Stimulated activated naive CD8-positive, alpha-beta T cell treated with anti-CD3 and anti-CD28 coated beads, Interleukin-15, amount 100 ng/mL, for 72 hours (primary cell): ENCODE measurements at regions not wholly inside any gene's neighbourhood (a gene's known extent, or its start where the extent isn't known, plus 50 kb on each side); places are given as distances from the start of the nearest gene placed in this dataset.
"Not testable (repeated sequence)": the region's sequence is repeated elsewhere in the genome, so short reads cannot be mapped to it uniquely, and the experiment has no call there.

Experiments
- ATAC-seq: fragments of 150-1000 bp; cut with Tn5 transposase; 2 replicates; pipeline ENCODE4 v1.10.0; 2021; ENCODE audit warnings: mild to moderate bottlenecking, moderate library complexity
- DNase-seq, 2 donors: peaks; one replicate each; pipeline ENCODE4 v3.0.0; 2021 to 2022
- H3K27ac Mint-ChIP-seq, 2 donors: one replicate each; pipeline ENCODE4 v1.8.0; 2022; ENCODE audit warnings: mild to moderate bottlenecking in 2 of 2, mixed read lengths in 2 of 2, moderate library complexity in 2 of 2
- H3K27me3 Mint-ChIP-seq: one replicate; pipeline ENCODE4 v1.8.0; 2022; ENCODE audit warnings: mixed read lengths
- H3K4me1 Mint-ChIP-seq: one replicate; pipeline ENCODE4 v1.8.0; 2022; ENCODE audit warnings: mild to moderate bottlenecking, mixed read lengths
- H3K4me3 Mint-ChIP-seq, 2 donors: one replicate each; pipeline ENCODE4 v1.8.0; 2022; ENCODE audit warnings: mild to moderate bottlenecking in 2 of 2, mixed read lengths in 2 of 2, moderate library complexity in 1 of 2
- H3K9me3 Mint-ChIP-seq, 2 donors: one replicate each; pipeline ENCODE4 v1.8.0; 2022; ENCODE audit warnings: mixed read lengths in 2 of 2

DNA sequence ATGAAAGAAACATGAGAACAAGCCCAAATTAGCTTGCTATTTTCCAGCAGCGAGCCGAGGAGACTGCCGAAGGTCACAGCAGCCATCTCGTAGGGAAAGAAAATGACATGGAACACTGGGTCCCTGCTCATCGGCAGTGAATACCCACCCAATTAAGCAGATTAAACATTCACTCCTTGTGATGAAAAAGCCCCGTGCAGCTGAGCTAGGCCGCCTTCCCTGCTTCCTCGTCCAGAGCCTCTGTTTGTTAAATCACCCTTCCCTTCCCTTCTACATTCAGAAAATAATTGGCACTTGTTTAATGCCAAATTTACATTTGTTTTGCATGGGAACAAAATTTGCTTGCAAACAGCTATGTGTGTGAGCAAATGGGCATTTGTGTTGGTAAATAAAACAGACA, 342.5 kb downstream of the RMST start:
- Mint-ChIP-seq H3K27ac (no peak overlapping the region), H3K4me1 (no peaks in the 10 kb centered on the region), H3K9me3 (peaks cover 0 to 7% of the 10 kb centered on the region in 2 donors), H3K27me3 (no peaks in the 10 kb centered on the region), H3K4me3 (no peak overlapping the region)
- DNase-seq (no peak), ATAC-seq (no peak)

- Mint-ChIP-seq H3K4me3 (no peak overlapping the region), H3K9me3 (peaks cover 6 to 12% of the 10 kb centered on the region in 2 donors), H3K4me1 (no peaks in the 10 kb centered on the region), H3K27me3 (no peaks in the 10 kb centered on the region), H3K27ac (no peak overlapping the region)
- DNase-seq = no peak
- peak; percentile 12 for ATAC-seq
Measured at GRCh38 chr12:97813301-97813700, 350.7 kb downstream of the RMST start.

DNA sequence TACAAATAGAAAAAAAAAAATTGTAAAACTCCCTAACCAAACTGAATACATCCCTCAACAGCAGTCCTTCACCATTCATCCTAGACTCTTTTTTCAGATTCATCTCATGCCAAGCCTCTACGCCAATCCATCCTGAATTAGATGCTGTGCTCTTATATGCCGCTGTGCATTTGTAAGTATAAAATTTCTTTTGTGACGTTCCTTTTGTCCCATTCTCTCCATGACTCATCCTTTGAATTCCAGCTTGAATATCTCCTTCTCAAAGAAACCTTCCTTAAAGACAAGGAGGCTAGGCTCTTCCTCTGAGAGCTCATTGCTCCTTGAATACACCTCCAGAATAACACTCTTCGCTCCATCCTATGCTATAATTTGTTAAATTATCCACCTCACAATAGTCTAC, 359.2 kb downstream of the RMST start:
- Mint-ChIP-seq H3K9me3 (peaks cover 0 to under 1% of the 10 kb centered on the region in 2 donors), H3K27ac (no peak overlapping the region), H3K4me1 (no peaks in the 10 kb centered on the region), H3K4me3 (no peak overlapping the region), H3K27me3 (no peaks in the 10 kb centered on the region)
- ATAC-seq (no peak), DNase-seq (no peak)

- Mint-ChIP-seq H3K4me3 (no peak overlapping the region), H3K9me3 (peaks cover 0 to 4% of the 10 kb centered on the region in 2 donors), H3K4me1 (no peaks in the 10 kb centered on the region), H3K27me3 (no peaks in the 10 kb centered on the region), H3K27ac (no peak overlapping the region)
- ATAC-seq (no peak), DNase-seq (no peak)
Measured at GRCh38 chr12:97835541-97835940, 372.9 kb downstream of the RMST start.

DNA sequence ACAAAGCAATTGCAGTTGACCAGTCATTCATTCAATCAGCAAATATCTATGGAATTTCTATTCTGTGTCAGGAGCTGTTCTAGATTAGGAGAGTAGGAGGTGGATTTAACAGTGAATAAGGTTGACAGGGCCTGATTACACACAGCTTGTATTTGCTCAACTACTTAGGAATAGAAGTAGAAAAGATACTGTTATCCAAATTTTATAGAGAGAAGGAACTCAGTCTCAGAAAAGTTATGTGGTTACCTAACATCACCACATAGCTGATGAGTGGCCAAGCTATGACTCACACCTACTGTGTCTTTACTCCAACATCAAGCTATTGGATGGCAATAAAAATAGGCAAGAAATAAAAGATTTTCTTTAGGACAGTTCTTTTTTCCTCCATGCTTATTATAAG, 374.8 kb downstream of the RMST start:
- peaks cover 0 to 7% of the 10 kb centered on the region in 2 donors for H3K9me3 Mint-ChIP-seq
- no peak for DNase-seq
- H3K4me3 Mint-ChIP-seq = no peak overlapping the region
- no peak overlapping the region for H3K27ac Mint-ChIP-seq
- ATAC-seq = no peak
- H3K27me3 Mint-ChIP-seq = no peaks in the 10 kb centered on the region
- H3K4me1 Mint-ChIP-seq = no peaks in the 10 kb centered on the region

DNA sequence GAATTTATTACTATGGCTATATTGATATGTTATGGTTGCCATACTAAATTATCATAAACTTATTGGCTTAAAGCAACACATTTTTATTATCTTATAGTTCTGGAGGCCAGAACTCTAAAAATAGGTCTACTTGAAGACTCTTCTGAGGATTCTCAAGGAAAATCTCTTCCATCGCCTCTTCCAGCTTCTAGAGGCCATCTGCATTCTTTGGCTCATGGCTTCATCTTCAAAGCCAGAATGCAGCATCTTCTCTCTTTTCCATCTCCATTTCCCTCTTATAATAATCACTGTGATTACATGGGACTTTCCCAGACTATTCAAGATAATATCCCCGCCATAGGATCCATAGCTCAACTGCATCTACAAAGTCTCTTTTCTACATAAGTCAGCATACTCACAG, 385.4 kb downstream of the RMST start:
- no peak for ATAC-seq
- peaks cover 5 to 10% of the 10 kb centered on the region in 2 donors for H3K9me3 Mint-ChIP-seq

DNA sequence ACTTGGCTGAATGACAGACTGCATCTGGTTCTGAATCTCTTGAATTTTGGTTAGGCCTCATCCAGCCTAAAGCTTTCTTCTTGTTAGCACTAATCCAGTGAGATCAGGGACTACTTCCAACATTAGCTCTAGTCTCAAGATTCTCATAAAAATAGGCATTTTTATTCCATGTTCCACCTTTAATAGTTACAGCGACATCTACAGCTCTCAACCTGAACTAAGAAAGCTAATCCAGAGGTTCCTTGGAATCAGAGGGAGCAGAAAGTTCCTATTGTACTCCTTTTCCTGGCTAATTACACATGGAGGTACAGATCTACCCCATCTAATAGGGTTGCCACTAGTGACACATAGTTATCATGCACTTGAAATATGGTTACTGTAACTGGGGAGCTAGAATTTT, 391.9 kb downstream of the RMST start:
- no peak for DNase-seq
- Mint-ChIP-seq H3K27ac (no peak overlapping the region), H3K9me3 (peaks cover 0 to 2% of the 10 kb centered on the region in 2 donors), H3K4me3 (no peak overlapping the region), H3K4me1 (no peaks in the 10 kb centered on the region), H3K27me3 (no peaks in the 10 kb centered on the region)
- no peak for ATAC-seq

More for the DNA sequence above, 385.4 kb downstream of the RMST start:
- Mint-ChIP-seq H3K4me3 (no peak overlapping the region), H3K4me1 (no peaks in the 10 kb centered on the region), H3K27me3 (no peaks in the 10 kb centered on the region), H3K27ac (no peak overlapping the region)
- DNase-seq = no peak

DNA sequence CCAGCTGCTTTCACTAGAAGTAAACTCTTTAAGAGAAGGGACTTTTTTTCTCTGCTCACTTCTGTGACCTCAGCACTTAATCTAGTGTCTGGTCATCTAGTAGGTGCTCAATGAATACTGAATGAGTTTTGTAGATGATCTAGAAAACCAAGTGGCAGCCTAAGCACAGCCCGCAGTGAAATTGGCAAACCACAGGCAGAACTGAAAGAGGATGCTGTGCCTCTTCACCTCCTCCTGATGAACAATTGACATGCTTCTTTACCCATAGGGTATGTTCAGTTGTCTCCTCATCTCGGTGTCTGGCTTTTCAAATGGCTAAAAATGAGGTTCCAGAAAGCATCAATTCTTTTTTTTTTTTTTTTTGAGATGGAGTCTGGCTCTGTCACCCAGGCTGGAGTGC, 399.5 kb downstream of the RMST start:
- ATAC-seq (no peak), DNase-seq (no peak)
- H3K4me1 Mint-ChIP-seq = no peaks in the 10 kb centered on the region
- H3K9me3 Mint-ChIP-seq = peaks cover 11 to 19% of the 10 kb centered on the region in 2 donors
- no peaks in the 10 kb centered on the region for H3K27me3 Mint-ChIP-seq
- no peak overlapping the region for H3K4me3 Mint-ChIP-seq
- no peak overlapping the region for H3K27ac Mint-ChIP-seq

DNA sequence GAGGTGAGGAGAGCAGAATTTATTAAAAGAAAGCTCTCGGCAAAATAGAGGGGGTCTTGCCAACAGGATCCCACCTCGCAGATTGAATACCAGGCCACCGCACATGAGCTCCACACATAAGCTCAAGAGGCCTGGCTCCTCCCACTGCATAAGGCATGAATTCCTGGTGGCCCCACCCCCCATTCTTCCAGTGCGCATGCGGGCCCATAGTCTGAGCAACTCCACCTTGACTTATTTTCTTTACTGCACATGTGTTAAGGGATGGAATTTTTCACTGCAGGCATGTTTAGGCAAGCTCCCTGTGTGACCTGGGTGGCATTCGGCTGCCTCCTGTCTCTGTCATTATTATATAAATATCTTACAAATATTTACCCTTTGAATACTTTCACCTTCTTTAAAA, 412.5 kb downstream of the RMST start:
- ATAC-seq (no peak), DNase-seq (no peak)
- Mint-ChIP-seq H3K9me3 (peaks cover 5 to 7% of the 10 kb centered on the region in 2 donors), H3K4me3 (no peak overlapping the region), H3K4me1 (no peaks in the 10 kb centered on the region), H3K27ac (no peak overlapping the region), H3K27me3 (no peaks in the 10 kb centered on the region)

GRCh38 chr12:97876780-97877179, 414.2 kb downstream of the RMST start:
- H3K27ac Mint-ChIP-seq = no peak overlapping the region
- no peaks in the 10 kb centered on the region for H3K27me3 Mint-ChIP-seq
- DNase-seq = no peak
- ATAC-seq = no peak
- H3K4me3 Mint-ChIP-seq = no peak overlapping the region
- peaks cover 5 to 7% of the 10 kb centered on the region in 2 donors for H3K9me3 Mint-ChIP-seq
- no peaks in the 10 kb centered on the region for H3K4me1 Mint-ChIP-seq

DNA sequence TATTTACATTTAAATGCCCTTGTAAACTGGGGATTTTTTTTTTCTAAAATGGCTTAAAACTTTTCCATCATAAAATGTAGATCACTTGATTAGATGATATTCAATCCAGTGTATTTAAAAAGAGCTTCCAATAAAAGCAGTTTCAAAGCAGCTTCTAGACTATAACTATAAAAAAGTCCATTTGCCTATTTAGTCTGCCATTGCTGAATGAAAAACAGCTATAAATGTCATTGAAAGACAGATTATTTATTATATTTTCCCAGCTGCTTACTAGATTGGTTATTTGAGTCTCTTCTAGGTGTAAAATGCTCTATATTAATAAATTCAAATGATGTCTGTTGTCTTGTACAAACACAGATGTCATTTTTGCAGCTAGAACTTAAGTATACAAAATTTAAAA, 414.8 kb downstream of the RMST start:
- Mint-ChIP-seq H3K4me3 (no peak overlapping the region), H3K27me3 (no peaks in the 10 kb centered on the region), H3K9me3 (peaks cover 5 to 9% of the 10 kb centered on the region in 2 donors), H3K4me1 (no peaks in the 10 kb centered on the region), H3K27ac (no peak overlapping the region)
- no peak for ATAC-seq
- no peak for DNase-seq

GRCh38 chr12:97886511-97887176, 424.0 kb downstream of the RMST start:
- Mint-ChIP-seq H3K4me3 (no peak overlapping the region), H3K27me3 (no peaks in the 10 kb centered on the region), H3K9me3 (peaks cover 6 to 10% of the 10 kb centered on the region in 2 donors), H3K27ac (no peak overlapping the region), H3K4me1 (no peaks in the 10 kb centered on the region)
- no peak for ATAC-seq
- DNase-seq = no peak

DNA sequence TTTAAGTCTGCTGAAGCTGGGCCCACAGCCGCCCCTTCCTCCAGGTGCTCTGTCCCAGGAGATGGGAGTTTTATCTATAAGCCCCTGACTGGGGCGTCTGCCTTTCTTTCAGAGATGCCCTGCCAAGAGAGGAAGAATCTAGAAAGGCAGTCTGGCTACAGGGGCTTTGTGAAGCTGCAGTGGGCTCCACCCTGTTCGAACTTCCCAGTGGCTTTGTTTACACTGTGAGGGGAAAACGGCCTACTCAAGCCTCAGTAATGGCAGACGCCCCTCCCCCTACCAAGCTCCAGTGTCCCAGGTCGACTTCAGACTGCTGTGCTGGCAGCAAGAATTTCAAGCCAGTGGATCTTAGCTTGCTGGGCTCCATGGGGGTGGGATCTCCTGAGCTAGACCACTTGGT, 435.3 kb downstream of the RMST start:
- not testable (repeated sequence) for DNase-seq, H3K27me3 Mint-ChIP-seq, H3K4me1 Mint-ChIP-seq, H3K27ac Mint-ChIP-seq, H3K4me3 Mint-ChIP-seq, H3K9me3 Mint-ChIP-seq, ATAC-seq

DNA sequence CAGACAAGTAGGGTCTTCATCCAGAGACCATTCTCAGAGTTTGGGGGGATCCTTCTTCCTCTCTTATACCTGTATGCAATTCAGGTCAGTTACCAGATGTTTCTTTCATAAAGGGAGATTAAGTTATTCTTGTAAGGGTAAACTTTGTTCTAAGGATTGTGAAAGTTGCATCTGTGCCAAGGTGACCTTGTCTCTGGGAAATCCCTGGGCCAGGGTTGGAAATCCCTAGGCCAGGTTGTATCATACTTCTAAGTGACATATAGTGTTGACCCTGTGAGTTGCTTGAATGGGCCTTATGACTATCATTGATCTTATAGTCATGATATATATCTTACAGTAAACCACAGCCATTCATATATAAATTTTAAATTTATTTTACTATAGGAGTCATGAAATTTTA, 436.9 kb downstream of the RMST start:
- Mint-ChIP-seq H3K27me3 (no peaks in the 10 kb centered on the region), H3K4me1 (no peaks in the 10 kb centered on the region), H3K4me3 (no peak overlapping the region), H3K27ac (no peak overlapping the region), H3K9me3 (peaks cover 0 to 5% of the 10 kb centered on the region in 2 donors)
- no peak for DNase-seq
- no peak for ATAC-seq

GRCh38 chr12:97899956-97900355, 437.4 kb downstream of the RMST start:
- H3K4me1 Mint-ChIP-seq = no peaks in the 10 kb centered on the region
- DNase-seq = no peak
- peaks cover 0 to 5% of the 10 kb centered on the region in 2 donors for H3K9me3 Mint-ChIP-seq
- no peaks in the 10 kb centered on the region for H3K27me3 Mint-ChIP-seq
- no peak overlapping the region for H3K4me3 Mint-ChIP-seq
- H3K27ac Mint-ChIP-seq = no peak overlapping the region
- no peak for ATAC-seq

DNA sequence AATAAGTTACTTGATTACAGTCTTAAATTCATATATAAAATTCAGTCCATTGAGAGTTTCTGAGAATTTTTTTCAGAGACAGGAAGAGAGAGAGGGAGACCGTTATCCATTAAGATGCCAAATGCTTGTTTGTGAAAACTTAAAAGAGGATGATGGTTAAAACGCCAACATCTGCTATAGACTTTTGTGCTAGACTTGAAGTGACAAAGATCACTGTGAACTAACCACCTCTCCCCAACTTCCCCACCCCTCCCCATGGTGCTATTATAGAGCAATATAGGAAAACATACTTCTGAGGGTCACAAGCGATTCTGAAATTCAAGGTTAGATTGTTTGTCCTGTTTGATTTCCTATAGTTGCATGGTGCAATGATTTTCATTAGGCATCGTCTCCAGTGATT, 440.8 kb downstream of the RMST start:
- no peak for ATAC-seq
- Mint-ChIP-seq H3K4me1 (no peaks in the 10 kb centered on the region), H3K4me3 (no peak overlapping the region), H3K9me3 (no peaks in the 10 kb centered on the region), H3K27ac (no peak overlapping the region), H3K27me3 (no peaks in the 10 kb centered on the region)
- DNase-seq = no peak

- Mint-ChIP-seq H3K4me1 (no peaks in the 10 kb centered on the region), H3K4me3 (no peak overlapping the region), H3K27me3 (no peaks in the 10 kb centered on the region), H3K27ac (no peak overlapping the region), H3K9me3 (no peaks in the 10 kb centered on the region)
- DNase-seq = no peak
- ATAC-seq = no peak
Measured at GRCh38 chr12:97907504-97907903, 444.9 kb downstream of the RMST start.
